ENCODE measurements at regions not wholly inside any gene's neighbourhood (a gene's known extent, or its start where the extent isn't known, plus 50 kb on each side); places are given as distances from the start of the nearest gene placed in this dataset.

GRCh38 chr6:146895101-146895771, 296.5 kb downstream of the ADGB start:
- no peak for TF ChIP-seq POLR2A (IDR thresholded peaks at IDR 0.05; ENCODE audit: low read depth)
- no peak for TF ChIP-seq CTCF (IDR thresholded peaks at IDR 0.05)
